ENCODE measurements at regions not wholly inside any gene's neighbourhood (a gene's known extent, or its start where the extent isn't known, plus 50 kb on each side); places are given as distances from the start of the nearest gene placed in this dataset.

DNA sequence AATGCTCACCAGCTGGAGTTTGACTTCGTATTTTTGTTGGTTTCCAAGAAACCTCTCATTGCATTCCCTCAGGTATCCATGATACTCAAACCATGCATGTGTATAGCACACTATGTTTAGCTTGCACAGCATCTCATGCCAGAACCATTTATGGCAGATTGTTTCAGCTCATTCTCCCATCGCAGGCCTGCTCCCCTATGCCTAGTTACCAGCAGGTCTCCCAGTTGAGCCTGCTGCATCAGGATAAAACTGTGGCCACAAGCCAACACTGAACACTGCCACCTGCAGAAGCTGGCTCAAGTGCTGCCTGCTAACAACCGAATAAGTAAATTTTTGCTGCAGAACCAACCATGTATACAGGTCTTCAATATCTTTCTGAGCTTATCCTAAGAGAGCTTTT is 804.5 kb downstream of the NLGN4Y start:
- TF ChIP-seq, protein P1, sequence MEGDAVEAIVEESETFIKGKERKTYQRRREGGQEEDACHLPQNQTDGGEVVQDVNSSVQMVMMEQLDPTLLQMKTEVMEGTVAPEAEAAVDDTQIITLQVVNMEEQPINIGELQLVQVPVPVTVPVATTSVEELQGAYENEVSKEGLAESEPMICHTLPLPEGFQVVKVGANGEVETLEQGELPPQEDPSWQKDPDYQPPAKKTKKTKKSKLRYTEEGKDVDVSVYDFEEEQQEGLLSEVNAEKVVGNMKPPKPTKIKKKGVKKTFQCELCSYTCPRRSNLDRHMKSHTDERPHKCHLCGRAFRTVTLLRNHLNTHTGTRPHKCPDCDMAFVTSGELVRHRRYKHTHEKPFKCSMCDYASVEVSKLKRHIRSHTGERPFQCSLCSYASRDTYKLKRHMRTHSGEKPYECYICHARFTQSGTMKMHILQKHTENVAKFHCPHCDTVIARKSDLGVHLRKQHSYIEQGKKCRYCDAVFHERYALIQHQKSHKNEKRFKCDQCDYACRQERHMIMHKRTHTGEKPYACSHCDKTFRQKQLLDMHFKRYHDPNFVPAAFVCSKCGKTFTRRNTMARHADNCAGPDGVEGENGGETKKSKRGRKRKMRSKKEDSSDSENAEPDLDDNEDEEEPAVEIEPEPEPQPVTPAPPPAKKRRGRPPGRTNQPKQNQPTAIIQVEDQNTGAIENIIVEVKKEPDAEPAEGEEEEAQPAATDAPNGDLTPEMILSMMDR (conservative IDR thresholded peaks at IDR 0.05; ENCODE audit: low read depth in 2 of 2), result no peak
- TF ChIP-seq POLR2AphosphoS5 (IDR thresholded peaks at IDR 0.05; ENCODE audit: low read depth) (no peak), JUNB (IDR thresholded peaks at IDR 0.05; ENCODE audit: unreplicated experiment) (no peak), EZH2 (IDR thresholded peaks at IDR 0.05; ENCODE audit: low read depth, unreplicated experiment) (no peak), EZH2phosphoT487 (IDR thresholded peaks at IDR 0.05; ENCODE audit: unreplicated experiment) (no peak), CREB1 (CRISPR knock-in tag; IDR thresholded peaks at IDR 0.05; ENCODE audit: low read depth) (no peak), STAT1 (IDR thresholded peaks at IDR 0.05; ENCODE audit: unreplicated experiment) (no peak), ZNF114 (CRISPR knock-in tag; IDR thresholded peaks at IDR 0.05) (no peak), NANOG (IDR thresholded peaks at IDR 0.05; ENCODE audit: borderline replicate concordance) (no peak), ZNF331 (CRISPR knock-in tag; IDR thresholded peaks at IDR 0.05; ENCODE audit: low read depth) (no peak)
- TF ChIP-seq, protein P2, sequence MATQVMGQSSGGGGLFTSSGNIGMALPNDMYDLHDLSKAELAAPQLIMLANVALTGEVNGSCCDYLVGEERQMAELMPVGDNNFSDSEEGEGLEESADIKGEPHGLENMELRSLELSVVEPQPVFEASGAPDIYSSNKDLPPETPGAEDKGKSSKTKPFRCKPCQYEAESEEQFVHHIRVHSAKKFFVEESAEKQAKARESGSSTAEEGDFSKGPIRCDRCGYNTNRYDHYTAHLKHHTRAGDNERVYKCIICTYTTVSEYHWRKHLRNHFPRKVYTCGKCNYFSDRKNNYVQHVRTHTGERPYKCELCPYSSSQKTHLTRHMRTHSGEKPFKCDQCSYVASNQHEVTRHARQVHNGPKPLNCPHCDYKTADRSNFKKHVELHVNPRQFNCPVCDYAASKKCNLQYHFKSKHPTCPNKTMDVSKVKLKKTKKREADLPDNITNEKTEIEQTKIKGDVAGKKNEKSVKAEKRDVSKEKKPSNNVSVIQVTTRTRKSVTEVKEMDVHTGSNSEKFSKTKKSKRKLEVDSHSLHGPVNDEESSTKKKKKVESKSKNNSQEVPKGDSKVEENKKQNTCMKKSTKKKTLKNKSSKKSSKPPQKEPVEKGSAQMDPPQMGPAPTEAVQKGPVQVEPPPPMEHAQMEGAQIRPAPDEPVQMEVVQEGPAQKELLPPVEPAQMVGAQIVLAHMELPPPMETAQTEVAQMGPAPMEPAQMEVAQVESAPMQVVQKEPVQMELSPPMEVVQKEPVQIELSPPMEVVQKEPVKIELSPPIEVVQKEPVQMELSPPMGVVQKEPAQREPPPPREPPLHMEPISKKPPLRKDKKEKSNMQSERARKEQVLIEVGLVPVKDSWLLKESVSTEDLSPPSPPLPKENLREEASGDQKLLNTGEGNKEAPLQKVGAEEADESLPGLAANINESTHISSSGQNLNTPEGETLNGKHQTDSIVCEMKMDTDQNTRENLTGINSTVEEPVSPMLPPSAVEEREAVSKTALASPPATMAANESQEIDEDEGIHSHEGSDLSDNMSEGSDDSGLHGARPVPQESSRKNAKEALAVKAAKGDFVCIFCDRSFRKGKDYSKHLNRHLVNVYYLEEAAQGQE (IDR thresholded peaks at IDR 0.05; ENCODE audit: unreplicated experiment), result no peak
- TF ChIP-seq, protein P3, sequence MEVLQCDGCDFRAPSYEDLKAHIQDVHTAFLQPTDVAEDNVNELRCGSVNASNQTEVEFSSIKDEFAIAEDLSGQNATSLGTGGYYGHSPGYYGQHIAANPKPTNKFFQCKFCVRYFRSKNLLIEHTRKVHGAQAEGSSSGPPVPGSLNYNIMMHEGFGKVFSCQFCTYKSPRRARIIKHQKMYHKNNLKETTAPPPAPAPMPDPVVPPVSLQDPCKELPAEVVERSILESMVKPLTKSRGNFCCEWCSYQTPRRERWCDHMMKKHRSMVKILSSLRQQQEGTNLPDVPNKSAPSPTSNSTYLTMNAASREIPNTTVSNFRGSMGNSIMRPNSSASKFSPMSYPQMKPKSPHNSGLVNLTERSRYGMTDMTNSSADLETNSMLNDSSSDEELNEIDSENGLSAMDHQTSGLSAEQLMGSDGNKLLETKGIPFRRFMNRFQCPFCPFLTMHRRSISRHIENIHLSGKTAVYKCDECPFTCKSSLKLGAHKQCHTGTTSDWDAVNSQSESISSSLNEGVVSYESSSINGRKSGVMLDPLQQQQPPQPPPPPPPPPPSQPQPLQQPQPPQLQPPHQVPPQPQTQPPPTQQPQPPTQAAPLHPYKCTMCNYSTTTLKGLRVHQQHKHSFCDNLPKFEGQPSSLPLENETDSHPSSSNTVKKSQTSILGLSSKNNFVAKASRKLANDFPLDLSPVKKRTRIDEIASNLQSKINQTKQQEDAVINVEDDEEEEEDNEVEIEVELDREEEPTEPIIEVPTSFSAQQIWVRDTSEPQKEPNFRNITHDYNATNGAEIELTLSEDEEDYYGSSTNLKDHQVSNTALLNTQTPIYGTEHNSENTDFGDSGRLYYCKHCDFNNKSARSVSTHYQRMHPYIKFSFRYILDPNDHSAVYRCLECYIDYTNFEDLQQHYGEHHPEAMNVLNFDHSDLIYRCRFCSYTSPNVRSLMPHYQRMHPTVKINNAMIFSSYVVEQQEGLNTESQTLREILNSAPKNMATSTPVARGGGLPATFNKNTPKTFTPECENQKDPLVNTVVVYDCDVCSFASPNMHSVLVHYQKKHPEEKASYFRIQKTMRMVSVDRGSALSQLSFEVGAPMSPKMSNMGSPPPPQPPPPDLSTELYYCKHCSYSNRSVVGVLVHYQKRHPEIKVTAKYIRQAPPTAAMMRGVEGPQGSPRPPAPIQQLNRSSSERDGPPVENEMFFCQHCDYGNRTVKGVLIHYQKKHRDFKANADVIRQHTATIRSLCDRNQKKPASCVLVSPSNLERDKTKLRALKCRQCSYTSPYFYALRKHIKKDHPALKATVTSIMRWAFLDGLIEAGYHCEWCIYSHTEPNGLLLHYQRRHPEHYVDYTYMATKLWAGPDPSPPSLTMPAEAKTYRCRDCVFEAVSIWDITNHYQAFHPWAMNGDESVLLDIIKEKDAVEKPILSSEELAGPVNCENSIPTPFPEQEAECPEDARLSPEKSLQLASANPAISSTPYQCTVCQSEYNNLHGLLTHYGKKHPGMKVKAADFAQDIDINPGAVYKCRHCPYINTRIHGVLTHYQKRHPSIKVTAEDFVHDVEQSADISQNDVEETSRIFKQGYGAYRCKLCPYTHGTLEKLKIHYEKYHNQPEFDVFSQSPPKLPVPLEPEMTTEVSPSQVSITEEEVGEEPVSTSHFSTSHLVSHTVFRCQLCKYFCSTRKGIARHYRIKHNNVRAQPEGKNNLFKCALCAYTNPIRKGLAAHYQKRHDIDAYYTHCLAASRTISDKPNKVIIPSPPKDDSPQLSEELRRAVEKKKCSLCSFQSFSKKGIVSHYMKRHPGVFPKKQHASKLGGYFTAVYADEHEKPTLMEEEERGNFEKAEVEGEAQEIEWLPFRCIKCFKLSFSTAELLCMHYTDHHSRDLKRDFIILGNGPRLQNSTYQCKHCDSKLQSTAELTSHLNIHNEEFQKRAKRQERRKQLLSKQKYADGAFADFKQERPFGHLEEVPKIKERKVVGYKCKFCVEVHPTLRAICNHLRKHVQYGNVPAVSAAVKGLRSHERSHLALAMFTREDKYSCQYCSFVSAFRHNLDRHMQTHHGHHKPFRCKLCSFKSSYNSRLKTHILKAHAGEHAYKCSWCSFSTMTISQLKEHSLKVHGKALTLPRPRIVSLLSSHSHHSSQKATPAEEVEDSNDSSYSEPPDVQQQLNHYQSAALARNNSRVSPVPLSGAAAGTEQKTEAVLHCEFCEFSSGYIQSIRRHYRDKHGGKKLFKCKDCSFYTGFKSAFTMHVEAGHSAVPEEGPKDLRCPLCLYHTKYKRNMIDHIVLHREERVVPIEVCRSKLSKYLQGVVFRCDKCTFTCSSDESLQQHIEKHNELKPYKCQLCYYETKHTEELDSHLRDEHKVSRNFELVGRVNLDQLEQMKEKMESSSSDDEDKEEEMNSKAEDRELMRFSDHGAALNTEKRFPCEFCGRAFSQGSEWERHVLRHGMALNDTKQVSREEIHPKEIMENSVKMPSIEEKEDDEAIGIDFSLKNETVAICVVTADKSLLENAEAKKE (CRISPR knock-in tag; IDR thresholded peaks at IDR 0.05), result no peak
